ENCODE measurements at regions not wholly inside any gene's neighbourhood (a gene's known extent, or its start where the extent isn't known, plus 50 kb on each side); places are given as distances from the start of the nearest gene placed in this dataset.

DNA sequence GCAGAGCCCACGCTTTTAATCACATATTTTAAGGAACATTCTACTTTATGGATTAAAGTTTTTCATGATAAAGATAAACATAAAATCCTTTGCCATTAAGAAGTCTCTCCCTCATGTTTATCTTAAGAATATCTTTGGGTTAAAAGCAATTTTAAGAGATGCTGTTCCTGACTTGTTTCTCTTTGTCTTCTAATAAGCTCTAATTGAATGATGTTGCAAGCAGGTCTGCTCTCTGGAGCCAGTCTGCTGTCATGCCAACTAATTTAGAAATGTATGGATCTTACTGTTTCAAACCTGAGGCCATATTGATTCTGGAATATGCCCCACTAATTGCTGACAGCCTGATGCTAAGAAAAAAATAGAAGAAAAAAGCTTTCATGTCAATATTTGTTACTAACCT, 173.6 kb downstream of the TTC8 start:
- TF ChIP-seq CTCF (IDR thresholded peaks at IDR 0.05 in 4 of 5, conservative IDR thresholded peaks at IDR 0.05 in 1 of 5) (no peak), POLR2A (IDR thresholded peaks at IDR 0.05) (no peak)

Data from gastrocnemius medialis (tissue), 4 donors.